H1 (cell line): ENCODE measurements at regions not wholly inside any gene's neighbourhood (a gene's known extent, or its start where the extent isn't known, plus 50 kb on each side); places are given as distances from the start of the nearest gene placed in this dataset.

Source experiments
- CTCF ChIA-PET: fragments of 300-600 bp; sonication (Branson Sonifier 250); formaldehyde crosslinking; loops from one replicate; lab custom pipeline; 2021; ENCODE audit not compliant: partially characterized antibody; lab: Charles Lee
- POLR2A ChIA-PET: fragments of 300-600 bp; sonication (Branson Sonifier 250); formaldehyde crosslinking; loops from one replicate; lab custom pipeline; 2021; ENCODE audit warnings: inconsistent platforms; ENCODE audit not compliant: partially characterized antibody; lab: Charles Lee
- DNase-seq, 2 experiments: peaks; one replicate each; pipeline versions ENCODE4 v3.0.0 to v3.0.0-alpha.2; 2010 to 2022; ENCODE audit warnings: low spot score in 2 of 2, low read depth in 1 of 2, mixed read lengths in 1 of 2
- FAIRE-seq: peaks from 2 replicates; lab custom pipeline; 2011; peaks lifted over from hg19 to GRCh38; lab: Jason Lieb, UNC
- H2AFZ ChIP-seq: 2 replicates; pipeline ENCODE4 v1.8.1; 2012; ENCODE audit warnings: low read length, inconsistent platforms
- H2AK5ac ChIP-seq: 2 replicates; pipeline ENCODE4 v1.6.1; 2013; ENCODE audit warnings: low read depth, low read length
- H2BK120ac ChIP-seq: replicated peaks from 2 replicates; pipeline ENCODE3; 2013; ENCODE audit warnings: low read depth, low read length, inconsistent platforms
- H2BK12ac ChIP-seq: 2 replicates; pipeline ENCODE4 v1.6.1; 2013; ENCODE audit warnings: low read depth, low read length
- H2BK15ac ChIP-seq: 2 replicates; pipeline ENCODE4 v1.6.1; 2013; ENCODE audit warnings: low read length
- H2BK20ac ChIP-seq: 2 replicates; pipeline ENCODE4 v1.6.1; 2013; ENCODE audit warnings: low read length
- H2BK5ac ChIP-seq: 2 replicates; pipeline ENCODE4 v1.6.1; 2013; ENCODE audit warnings: low read depth, low read length
- H3K14ac ChIP-seq: 2 replicates; pipeline ENCODE4 v1.6.1; 2013; ENCODE audit warnings: inconsistent platforms; ENCODE audit not compliant: insufficient read length
- H3K18ac ChIP-seq: 2 replicates; pipeline ENCODE4 v1.6.1; 2013; ENCODE audit warnings: low read length; ENCODE audit errors: extremely low read depth
- H3K23ac ChIP-seq: 2 replicates; pipeline ENCODE4 v1.6.1; 2013; ENCODE audit warnings: inconsistent platforms; ENCODE audit not compliant: insufficient read length
- H3K23me2 ChIP-seq: 2 replicates; pipeline ENCODE4 v1.6.1; 2013; ENCODE audit warnings: low read depth, low read length
- H3K27ac ChIP-seq: 2 replicates; pipeline ENCODE4 v1.6.1; 2011; ENCODE audit warnings: low read depth, low read length, inconsistent platforms
- H3K27me3 ChIP-seq, 4 experiments: replicated peaks in 1 of 4; 1 replicate in 1 of 4; 2 replicates in 3 of 4; pipeline versions ENCODE4 v1.6.1 to v1.8.1; 2011 to 2013; ENCODE audit warnings: low read length in 3 of 4, mild to moderate bottlenecking in 3 of 4, inconsistent platforms in 2 of 4, mixed read lengths in 2 of 4, moderate library complexity in 1 of 4; ENCODE audit not compliant: control insufficient read depth in 3 of 4, insufficient read depth in 3 of 4; ENCODE audit errors: extremely low read depth in 1 of 4
- H3K36me3 ChIP-seq, 4 experiments: 2 replicates each; pipeline versions ENCODE4 v1.6.1 to v1.8.1; 2011 to 2013; ENCODE audit warnings: mild to moderate bottlenecking in 4 of 4, low read length in 3 of 4, moderate library complexity in 2 of 4, control low read depth in 1 of 4, inconsistent platforms in 1 of 4; ENCODE audit not compliant: insufficient read depth in 4 of 4, control insufficient read depth in 2 of 4
- H3K4ac ChIP-seq: replicated peaks from 2 replicates; pipeline ENCODE3; 2013; ENCODE audit warnings: low read length, low read depth, mixed read lengths, inconsistent platforms; ENCODE audit not compliant: insufficient read length
- H3K4me1 ChIP-seq, 4 experiments: replicated peaks in 1 of 4; 1 replicate in 1 of 4; 2 replicates in 3 of 4; pipeline versions ENCODE4 v1.6.1 to v1.8.1; 2011 to 2013; ENCODE audit warnings: low read length in 3 of 4, inconsistent platforms in 2 of 4, mixed read lengths in 1 of 4; ENCODE audit not compliant: insufficient read depth in 4 of 4, control insufficient read depth in 3 of 4
- H3K4me2 ChIP-seq, 2 experiments: 2 replicates each; pipeline versions ENCODE4 v1.6.1 to v1.8.1; 2011 to 2013; ENCODE audit warnings: low read depth in 2 of 2, low read length in 2 of 2, control low read depth in 1 of 2, inconsistent platforms in 1 of 2, mild to moderate bottlenecking in 1 of 2; ENCODE audit not compliant: insufficient read depth in 1 of 2
- H3K4me3 ChIP-seq, 4 experiments: fragments of 200-600, 300-600 bp in 1 of 4; sonication (generic), shearing (Covaris generic), sonication (Bioruptor Twin) in 1 of 4; 2 replicates each; pipeline versions ENCODE4 v1.5.1 to v1.8.1; 2011 to 2016; ENCODE audit warnings: low read length in 4 of 4, low read depth in 3 of 4, control low read depth in 2 of 4, inconsistent platforms in 2 of 4, mild to moderate bottlenecking in 2 of 4, mixed read lengths in 1 of 4, moderate library complexity in 1 of 4; ENCODE audit not compliant: insufficient read depth in 2 of 4; ENCODE audit errors: extremely low read depth in 1 of 4
- H3K56ac ChIP-seq: replicated peaks from 2 replicates; pipeline ENCODE3; 2013; ENCODE audit warnings: low read depth, mild to moderate bottlenecking, mixed read lengths, low read length, inconsistent platforms; ENCODE audit not compliant: insufficient read length
- H3K79me1 ChIP-seq: 2 replicates; pipeline ENCODE4 v1.6.1; 2013; ENCODE audit warnings: low read depth, low read length, control low read depth
- H3K79me2 ChIP-seq, 2 experiments: 2 replicates each; pipeline versions ENCODE4 v1.6.1 to v1.8.1; 2012 to 2013; ENCODE audit warnings: low read length in 2 of 2, mild to moderate bottlenecking in 2 of 2, inconsistent platforms in 1 of 2; ENCODE audit not compliant: insufficient read depth in 2 of 2, control insufficient read depth in 1 of 2
- H3K9ac ChIP-seq, 4 experiments: replicated peaks in 1 of 4; 1 replicate in 1 of 4; 2 replicates in 3 of 4; pipeline versions ENCODE4 v1.6.1 to v1.8.1; 2011 to 2013; ENCODE audit warnings: low read depth in 3 of 4, low read length in 3 of 4, control low read depth in 2 of 4, mild to moderate bottlenecking in 2 of 4, moderate library complexity in 2 of 4, inconsistent platforms in 1 of 4; ENCODE audit errors: extremely low read depth in 1 of 4
- H3K9me3 ChIP-seq, 2 experiments: 2 replicates each; pipeline versions ENCODE4 v1.6.1 to v1.8.1; 2012 to 2013; ENCODE audit warnings: mild to moderate bottlenecking in 2 of 2, moderate library complexity in 2 of 2, control low read depth in 1 of 2, inconsistent platforms in 1 of 2, low read depth in 1 of 2, low read length in 1 of 2, mixed read lengths in 1 of 2; ENCODE audit not compliant: insufficient read depth in 2 of 2
- H4K20me1 ChIP-seq, 2 experiments: replicated peaks in 1 of 2; 2 replicates each; pipeline versions ENCODE3 to v1.8.1; 2011 to 2013; ENCODE audit warnings: inconsistent platforms in 2 of 2, low read length in 2 of 2, mild to moderate bottlenecking in 1 of 2; ENCODE audit not compliant: insufficient read depth in 2 of 2, control insufficient read depth in 1 of 2
- H4K5ac ChIP-seq: 2 replicates; pipeline ENCODE4 v1.6.1; 2013; ENCODE audit warnings: low read length, low read depth, mixed read lengths, inconsistent platforms; ENCODE audit not compliant: insufficient read length
- H4K8ac ChIP-seq: 2 replicates; pipeline ENCODE4 v1.8.0; 2013; ENCODE audit warnings: mild to moderate bottlenecking, moderate library complexity, low read length, inconsistent platforms; ENCODE audit not compliant: insufficient read depth; ENCODE audit errors: extremely low read depth
- H4K91ac ChIP-seq: replicated peaks from 2 replicates; pipeline ENCODE3; 2013; ENCODE audit warnings: low read length, mixed read lengths, inconsistent platforms; ENCODE audit not compliant: insufficient read length
- CBX8 ChIP-seq: fragments of 300-800, 300-1000 bp; sonication (generic); IDR thresholded peaks from 2 replicates; pipeline ENCODE4 v1.7.1; 2016; ENCODE audit warnings: low read depth, low read length, borderline replicate concordance
- CTBP2 ChIP-seq: IDR thresholded peaks from 2 replicates; pipeline ENCODE4 v1.7.0; 2011; ENCODE audit warnings: borderline replicate concordance, mild to moderate bottlenecking, moderate library complexity, mixed read lengths, low read length; ENCODE audit not compliant: insufficient read depth, insufficient read length
- EGR1 ChIP-seq: IDR thresholded peaks from 2 replicates; pipeline ENCODE4 v1.6.1; 2011; ENCODE audit warnings: low read depth, low read length, borderline replicate concordance
- GTF2F1 ChIP-seq: IDR thresholded peaks from 2 replicates; pipeline ENCODE4 v1.6.1; 2012; ENCODE audit warnings: low read depth, low read length, improper control_type of control experiment, borderline replicate concordance
- KDM5A ChIP-seq: fragments of 200-600 bp; IDR thresholded peaks from 2 replicates; pipeline ENCODE4 v1.7.1; 2012; ENCODE audit warnings: mild to moderate bottlenecking, low read length, inconsistent platforms, mixed read lengths
- POLR2AphosphoS5 ChIP-seq: IDR thresholded peaks from 2 replicates; pipeline ENCODE4 v1.6.1; 2011; ENCODE audit warnings: low read depth, low read length
- RXRA ChIP-seq: IDR thresholded peaks from 2 replicates; pipeline ENCODE4 v1.6.1; 2011; ENCODE audit warnings: low read depth, mild to moderate bottlenecking, low read length, moderate library complexity; ENCODE audit not compliant: insufficient read depth
- SIN3A ChIP-seq, 2 experiments: IDR thresholded peaks in 1 of 2; conservative IDR thresholded peaks in 1 of 2; 2 replicates each; pipeline ENCODE4 v1.6.1; 2011 to 2012; ENCODE audit warnings: low read length in 2 of 2, improper control_type of control experiment in 1 of 2, low read depth in 1 of 2, mild to moderate bottlenecking in 1 of 2
- SIX5 ChIP-seq: IDR thresholded peaks from 2 replicates; pipeline ENCODE4 v1.6.1; 2011; ENCODE audit warnings: mild to moderate bottlenecking, low read depth, low read length
- SUZ12 ChIP-seq: fragments of 200-600 bp; sonication (generic); IDR thresholded peaks from 2 replicates; pipeline ENCODE4 v1.6.1; 2012; ENCODE audit warnings: mild to moderate bottlenecking, inconsistent platforms, low read length, moderate library complexity, mixed read lengths
- TAF7 ChIP-seq: optimal IDR thresholded peaks from 2 replicates; pipeline ENCODE3; 2011; ENCODE audit warnings: low read depth, mild to moderate bottlenecking, inconsistent platforms, low read length, moderate library complexity, borderline replicate concordance
- TBP ChIP-seq: IDR thresholded peaks from 2 replicates; pipeline ENCODE4 v1.6.1; 2011; ENCODE audit warnings: low read depth, low read length, improper control_type of control experiment
- YY1 ChIP-seq: IDR thresholded peaks from 2 replicates; pipeline ENCODE4 v1.6.1; 2011; ENCODE audit warnings: low read depth, mild to moderate bottlenecking, low read length
- ZNF274 ChIP-seq: IDR thresholded peaks from 2 replicates; pipeline ENCODE4 v1.7.0; 2012; ENCODE audit warnings: low read length, borderline replicate concordance; ENCODE audit errors: extremely low read depth
- WGBS, 2 experiments: shearing (Covaris generic) in 1 of 2; methylation state at CpG; one replicate each; pipeline versions ENCODE4 v1.1.6 to v1.1.7; 2013 to 2015; ENCODE audit warnings: low lambda C conversion rate in 2 of 2, mixed read lengths in 2 of 2, inconsistent platforms in 1 of 2, low coverage in 1 of 2, missing lambda C conversion rate in 1 of 2; ENCODE audit not compliant: insufficient replicate concordance in 2 of 2, insufficient coverage in 1 of 2, insufficient read length in 1 of 2; ENCODE audit errors: extremely low coverage in 1 of 2, missing lambda C conversion rate in 1 of 2; 5-methylcytosine and 5-hydroxymethylcytosine counted together

GRCh38 chr1:116205941-116206679 is 94.9 kb downstream of the MAB21L3 start:
- Histone ChIP-seq H3K18ac (no peak overlapping the region), H3K36me3 (no peaks in the 10 kb centered on the region), H2BK120ac (no peak overlapping the region), H3K79me1 (no peaks in the 10 kb centered on the region), H3K23me2 (no peaks in the 10 kb centered on the region), H3K79me2 (no peaks in the 10 kb centered on the region), H3K4ac (no peak overlapping the region), H4K91ac (no peak overlapping the region), H3K14ac (no peak overlapping the region), H2AFZ (no peak overlapping the region), H2BK20ac (no peak overlapping the region), H4K20me1 (no peaks in the 10 kb centered on the region), H4K8ac (no peak overlapping the region), H3K27me3 (no peaks in the 10 kb centered on the region), H3K4me2 (no peak overlapping the region), H3K9me3 (no peaks in the 10 kb centered on the region), H3K4me3 (no peak overlapping the region), H3K23ac (no peak overlapping the region), H2AK5ac (no peak overlapping the region), H3K27ac (no peak overlapping the region), H4K5ac (no peak overlapping the region), H2BK5ac (no peak overlapping the region), H3K4me1 (no peaks in the 10 kb centered on the region), H2BK12ac (no peak overlapping the region), H3K56ac (no peak overlapping the region), H3K9ac (no peak overlapping the region), H2BK15ac (no peak overlapping the region)
- WGBS, 2 experiments = 84% methylated on average over 3 of the region's 3 CpGs; no CpG with 5 or more reads in 1 of the 2 experiments
- CTCF ChIA-PET = interaction anchor here (1.0 kb wide), 1 partner anchor 10 kb away, joined by 3 read pairs; no protein-coding TSS in a partner anchor
- DNase-seq (no peak), FAIRE-seq (no peak)
- POLR2A ChIA-PET = interaction anchor here (0.6 kb wide), 1 partner anchor 565 kb away, joined by 3 read pairs; the partner anchor contains the start of gene VANGL1
- TF ChIP-seq RXRA = no peak
- no peak for TF ChIP-seq CBX8
- no peak for TF ChIP-seq SUZ12
- no peak for TF ChIP-seq KDM5A
- no peak for TF ChIP-seq POLR2AphosphoS5
- no peak for TF ChIP-seq CTBP2
- TF ChIP-seq ZNF274 = no peak
- no peak for TF ChIP-seq SIN3A (conservative IDR thresholded peaks at IDR 0.05 in 1 of 2, IDR thresholded peaks at IDR 0.05 in 1 of 2; ENCODE audit: low read depth in 1 of 2, low read length in 2 of 2)
- no peak for TF ChIP-seq TBP
- no peak for TF ChIP-seq SIX5
- no peak for TF ChIP-seq GTF2F1
- TF ChIP-seq YY1 = no peak
- TF ChIP-seq EGR1 = no peak
- no peak for TF ChIP-seq TAF7
